ENCODE measurements at regions not wholly inside any gene's neighbourhood (a gene's known extent, or its start where the extent isn't known, plus 50 kb on each side); places are given as distances from the start of the nearest gene placed in this dataset.
A peak's percentile ranks its signal among the peaks of the same experiment; 100 is the strongest.

DNA sequence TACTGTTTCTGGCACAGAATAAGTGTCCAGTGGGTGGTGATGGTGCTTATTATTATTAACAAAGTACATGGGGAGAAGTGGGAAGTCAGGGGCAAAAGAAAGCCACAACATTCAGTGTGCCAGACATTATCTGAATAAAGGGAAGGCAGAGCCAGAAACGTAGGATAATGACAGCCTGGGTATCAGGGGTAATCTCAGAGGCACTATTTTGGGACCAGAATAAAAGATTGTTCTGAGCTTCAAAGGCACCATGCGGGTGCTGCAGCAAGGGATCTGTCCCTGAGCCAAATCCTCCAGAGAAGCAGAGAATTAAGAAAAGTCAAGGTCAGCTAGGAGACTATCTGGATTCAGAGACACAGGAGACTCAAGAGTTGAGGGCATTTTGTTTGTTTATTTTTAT lies 328.8 kb upstream of the GATB start:
- DNase-seq: no peak

DNA sequence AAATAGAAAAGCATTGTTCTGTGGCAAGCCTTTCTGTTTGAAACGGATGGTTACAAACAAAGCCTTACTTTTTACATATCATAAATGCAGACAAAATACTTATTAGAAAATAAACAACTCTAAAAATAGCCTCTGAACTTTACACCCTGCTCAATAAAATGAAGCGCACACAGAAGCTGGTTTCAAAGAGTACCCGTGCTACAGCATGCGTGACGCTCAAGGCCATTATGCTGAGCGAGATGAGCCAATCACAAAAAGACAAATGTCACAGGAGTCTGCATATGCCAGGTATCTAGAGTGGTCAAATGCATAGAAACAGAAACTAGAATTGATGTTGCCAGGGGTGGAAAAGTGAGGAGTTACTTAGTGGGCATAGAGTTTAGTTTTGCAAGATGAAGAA lies 326.5 kb upstream of the GATB start:
- no peak for DNase-seq

DNA sequence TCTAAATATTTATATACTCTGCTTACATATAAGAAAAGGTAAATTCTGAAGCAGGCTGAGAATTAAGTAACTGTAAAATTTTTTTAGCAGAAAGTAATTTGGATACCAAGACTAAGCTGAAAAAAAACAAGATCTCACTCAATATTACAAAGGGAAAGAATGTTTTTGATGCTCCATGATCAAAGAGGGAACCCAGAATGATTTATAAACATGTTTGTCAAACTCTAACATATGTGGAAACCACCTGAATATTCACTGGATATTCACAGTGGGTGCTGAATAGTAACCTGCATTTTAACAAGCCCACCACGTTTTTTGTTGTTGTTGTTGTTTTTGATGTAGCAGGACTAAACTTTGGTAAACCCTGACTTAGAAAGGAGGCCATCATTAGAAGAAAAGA lies 324.9 kb upstream of the GATB start:
- DNase-seq: no peak

DNA sequence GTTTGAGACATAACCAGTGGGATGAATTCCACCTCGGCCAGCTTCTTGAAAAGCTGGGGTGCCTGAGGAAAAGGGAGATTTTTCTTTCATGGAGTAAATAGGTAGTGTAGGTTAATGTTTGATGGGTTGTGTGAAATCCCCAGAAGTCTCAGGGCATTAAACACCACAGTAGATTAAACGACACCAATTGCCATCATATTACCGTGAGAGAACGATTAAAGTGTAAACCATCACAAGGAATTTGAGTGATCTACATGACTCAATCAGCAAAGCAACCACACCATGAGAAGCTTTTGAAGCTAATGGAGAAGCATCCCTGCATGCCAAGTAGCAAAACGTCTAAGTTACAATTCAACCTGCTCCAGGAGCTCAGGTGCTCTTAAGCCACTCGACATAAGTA lies 322.5 kb upstream of the GATB start:
- DNase-seq: no peak

DNA sequence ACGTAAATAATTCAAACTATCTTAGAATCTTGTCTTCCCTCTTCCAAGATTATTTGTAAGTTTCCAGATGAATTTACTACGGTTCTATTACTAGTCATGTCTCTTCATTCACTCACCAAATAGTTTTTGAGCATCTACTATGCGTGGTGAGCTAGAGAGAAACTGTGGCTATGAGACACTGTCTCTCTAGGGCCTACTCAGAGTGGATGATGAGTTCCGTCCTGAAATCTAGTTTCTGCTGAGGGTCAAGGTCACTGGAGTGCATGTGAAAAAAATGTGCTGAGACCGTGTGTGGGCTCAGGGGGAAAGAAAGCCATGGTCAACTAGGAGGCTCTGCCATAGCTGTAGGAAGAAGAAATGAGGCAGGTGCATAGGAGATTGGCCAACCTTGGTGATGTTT lies 320.2 kb upstream of the GATB start:
- DNase-seq: no peak

DNA sequence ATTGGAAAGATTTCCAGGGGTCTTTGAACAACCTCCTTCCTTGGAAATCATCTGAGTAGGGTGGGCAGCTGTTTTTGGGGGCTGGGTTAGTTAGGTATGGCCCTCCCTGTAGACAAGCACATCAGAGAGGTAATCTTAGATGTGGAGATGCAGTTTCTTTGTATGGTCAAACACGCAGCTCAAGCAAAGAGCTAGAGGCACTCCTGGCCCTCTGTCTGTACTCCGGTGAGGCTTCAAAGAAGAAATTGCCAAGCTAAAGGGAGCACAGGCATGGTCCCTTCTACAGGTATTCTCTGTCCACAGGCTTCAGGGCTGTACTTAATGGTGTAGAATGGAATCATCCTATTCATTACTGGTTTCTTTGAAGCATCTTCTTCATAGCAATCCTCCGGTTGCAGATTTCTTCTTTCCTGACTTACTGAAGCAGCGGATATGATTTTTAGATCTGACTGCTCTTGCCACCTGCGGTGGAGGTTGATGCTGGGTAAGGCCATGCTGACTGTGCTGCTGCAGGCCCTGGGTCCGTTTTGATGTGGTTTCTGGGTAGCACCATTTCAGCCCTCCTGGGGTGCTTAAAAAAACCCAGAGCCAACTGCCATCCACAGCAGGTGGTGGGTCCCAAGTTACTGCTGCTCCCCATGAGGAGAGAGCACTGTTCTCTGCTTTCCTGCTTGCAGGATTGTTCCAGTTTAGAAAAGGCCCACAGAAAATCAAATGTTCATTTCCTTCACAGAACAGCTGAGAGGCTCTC lies 318.9 kb upstream of the GATB start:
- DNase-seq: no peak

DNA sequence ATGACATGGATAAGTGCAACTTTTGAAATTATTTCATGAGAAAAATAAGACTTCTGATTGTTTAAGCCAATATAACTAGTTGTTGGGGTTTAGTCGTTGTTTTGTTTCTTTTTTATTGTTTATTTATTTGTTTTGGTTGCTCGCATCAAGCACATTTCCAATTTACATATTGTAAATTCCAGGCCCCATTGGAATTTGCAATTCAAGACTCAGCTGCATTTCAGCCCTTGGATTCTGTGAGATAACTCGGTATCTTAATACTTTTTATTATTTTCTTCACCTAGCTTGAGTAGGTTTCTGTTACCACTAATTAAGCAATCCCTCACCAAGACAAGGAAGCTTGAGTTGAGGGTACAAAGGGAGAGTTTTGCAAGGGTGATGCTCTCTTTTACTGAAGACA lies 318.3 kb upstream of the GATB start:
- DNase-seq: no peak

DNA sequence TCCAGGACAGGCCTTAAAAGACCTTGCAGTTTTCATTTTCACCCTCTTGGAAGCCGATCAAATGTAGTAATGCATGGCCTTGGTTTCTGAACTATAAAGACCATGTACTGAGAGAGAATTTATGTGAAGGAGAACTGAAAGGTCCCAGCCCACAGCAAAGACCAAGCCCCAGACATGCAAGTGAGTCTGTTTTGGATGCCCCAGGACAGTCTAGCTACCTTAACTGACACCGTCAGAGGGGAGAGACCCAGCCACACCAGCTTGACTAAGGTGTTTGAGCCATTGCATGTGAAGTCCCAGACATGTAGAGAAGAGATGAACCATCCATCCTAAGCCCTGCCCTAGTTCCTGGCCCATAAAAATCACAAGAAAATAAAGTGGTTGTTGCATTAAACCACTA lies 316.8 kb upstream of the GATB start:
- DNase-seq: no peak

DNA sequence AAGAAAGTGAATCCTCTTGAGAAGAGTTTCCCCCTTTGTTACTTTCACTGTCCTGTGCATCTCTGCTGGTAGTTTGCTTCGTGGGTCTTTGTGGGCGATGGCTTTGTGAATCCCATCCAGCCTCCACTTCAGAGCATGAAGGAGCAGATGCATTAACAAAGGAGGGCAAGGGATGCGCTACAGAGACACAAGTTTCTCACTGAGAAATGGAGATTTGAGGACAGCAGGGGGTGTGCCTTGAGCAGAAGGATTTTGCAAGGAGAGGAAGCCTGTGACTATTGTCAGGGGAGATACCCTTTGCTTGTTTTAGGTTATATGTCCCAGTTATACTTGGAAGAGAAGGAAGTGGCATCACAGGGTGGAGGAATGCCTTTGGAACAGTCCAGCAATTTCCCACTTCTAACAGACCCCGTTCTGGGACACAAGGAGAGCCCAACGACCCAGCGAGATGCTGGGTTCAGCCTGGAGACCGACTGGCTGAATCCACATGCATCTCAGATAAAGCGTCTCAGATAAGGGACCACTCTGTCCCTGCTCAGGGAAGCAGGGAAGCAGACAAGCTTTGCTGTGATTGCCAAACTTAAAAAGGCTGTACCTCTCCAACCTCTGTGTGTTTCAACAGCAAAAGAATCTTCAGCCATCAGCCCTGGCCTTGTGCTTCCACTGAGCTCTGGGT lies 314.6 kb upstream of the GATB start:
- DNase-seq: no peak

DNA sequence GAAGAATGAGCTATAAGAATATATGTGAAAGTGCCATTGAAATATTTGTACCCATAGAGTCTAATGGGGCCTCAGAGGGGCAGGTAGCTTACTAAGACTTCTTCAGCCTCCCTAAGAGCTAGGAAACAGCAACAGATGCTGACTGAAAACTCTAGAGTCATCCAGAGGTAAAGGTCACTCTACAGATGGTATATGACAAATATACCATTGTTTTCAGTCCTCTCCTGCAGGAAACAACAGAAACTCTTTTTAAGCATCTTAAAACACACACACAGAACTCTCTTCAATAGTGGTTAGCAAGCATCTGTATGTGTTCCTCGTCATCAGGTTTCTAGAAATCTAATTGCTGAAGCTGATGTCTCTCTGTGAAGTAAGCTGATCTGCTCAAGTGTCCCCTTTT lies 313.8 kb upstream of the GATB start:
- DNase-seq: no peak

DNA sequence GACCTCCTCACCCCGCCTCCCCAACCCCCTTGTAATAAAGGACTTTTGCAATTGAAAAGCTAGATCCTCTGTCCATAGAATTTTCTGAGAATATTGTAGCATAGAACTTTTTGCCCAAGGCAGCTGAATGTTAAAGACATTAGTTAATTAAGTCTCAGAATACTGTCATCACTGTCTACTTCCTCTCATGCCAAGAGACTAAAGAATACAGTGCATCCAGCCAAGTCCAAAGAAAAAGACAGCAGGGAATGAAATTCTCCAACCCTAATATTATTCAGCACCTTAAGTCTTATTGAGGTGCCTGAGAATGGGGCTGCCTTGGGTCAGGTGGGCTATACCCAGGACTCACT lies 313.3 kb upstream of the GATB start:
- no peak for DNase-seq

DNA sequence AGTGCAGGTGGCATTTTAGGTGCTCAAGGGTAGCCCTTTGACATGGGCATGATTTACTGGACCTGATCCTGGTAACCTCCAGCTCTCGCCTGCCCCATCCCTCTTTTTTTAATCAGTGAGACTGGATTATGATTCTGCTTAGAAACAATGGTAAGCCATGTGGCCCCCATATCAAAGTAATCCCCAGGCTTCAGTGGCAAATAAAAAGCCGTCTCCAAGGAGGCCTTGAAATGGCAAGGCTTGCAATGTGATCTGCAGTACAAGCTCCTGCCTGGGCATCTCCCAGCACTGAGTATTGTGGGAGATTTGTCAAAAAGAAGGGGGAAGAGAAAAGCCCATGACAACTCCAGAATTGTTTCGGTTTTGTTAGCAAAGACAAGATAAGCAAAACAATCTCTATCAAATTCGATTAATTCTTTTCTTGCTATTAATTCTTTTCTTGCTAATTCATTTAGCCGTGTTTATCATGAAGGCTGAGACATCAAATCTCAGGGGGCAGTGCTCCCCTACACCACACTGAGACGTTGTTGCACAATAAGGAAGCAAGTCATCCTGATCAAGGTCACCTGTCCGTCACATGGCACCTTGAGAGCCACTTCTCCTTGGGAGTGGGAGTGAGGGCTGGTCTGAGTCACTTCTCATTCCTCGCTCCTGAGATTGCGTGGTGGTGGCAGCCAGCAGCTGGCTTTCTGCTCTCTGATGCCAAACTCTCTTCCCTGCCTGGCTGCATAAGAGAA lies 312.7 kb upstream of the GATB start:
- no peak for DNase-seq

DNA sequence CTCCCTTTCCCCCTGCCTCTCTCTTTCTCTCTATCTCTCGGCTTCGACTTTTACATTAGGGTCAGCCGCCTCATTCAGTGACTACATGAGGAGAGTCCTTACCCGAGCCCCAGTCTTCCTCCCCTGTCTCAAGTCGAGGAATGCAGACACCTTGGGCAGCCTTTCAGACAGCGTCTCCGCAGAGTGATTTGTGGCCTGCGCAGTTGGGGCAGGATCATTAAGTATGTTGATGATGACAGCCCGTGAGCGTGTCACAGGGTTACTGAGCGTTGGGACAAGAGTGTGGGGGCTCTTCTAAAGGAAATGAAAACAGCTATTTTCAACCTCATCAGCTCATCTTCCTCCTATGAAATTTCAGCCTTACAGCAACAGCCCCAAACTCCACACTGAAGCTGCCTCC lies 312.1 kb upstream of the GATB start:
- DNase-seq: no peak

DNA sequence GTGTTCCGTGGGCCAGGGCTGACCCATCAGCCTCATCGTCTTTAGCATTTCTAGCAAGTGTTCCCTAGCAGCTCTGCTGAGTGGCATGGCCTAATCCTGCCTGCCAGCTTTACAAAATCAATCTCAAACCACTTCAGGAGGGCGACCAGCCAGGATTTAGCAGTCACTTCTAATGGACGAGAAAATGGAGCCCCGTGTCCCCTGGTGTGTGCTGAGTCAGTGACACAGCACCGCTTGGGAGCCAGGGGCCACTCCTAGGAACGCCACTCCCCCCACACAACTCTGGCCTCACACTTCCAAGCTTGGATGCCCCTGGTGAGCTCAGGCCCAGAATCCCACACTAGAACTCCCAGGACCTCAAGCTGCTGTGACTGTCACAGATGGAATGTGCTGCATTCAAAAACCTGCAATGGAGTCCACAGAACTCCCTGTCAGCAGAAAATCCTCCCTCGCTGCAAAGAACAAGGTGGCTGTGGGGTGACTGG lies 311.2 kb upstream of the GATB start:
- DNase-seq: peak; percentile 12

DNA sequence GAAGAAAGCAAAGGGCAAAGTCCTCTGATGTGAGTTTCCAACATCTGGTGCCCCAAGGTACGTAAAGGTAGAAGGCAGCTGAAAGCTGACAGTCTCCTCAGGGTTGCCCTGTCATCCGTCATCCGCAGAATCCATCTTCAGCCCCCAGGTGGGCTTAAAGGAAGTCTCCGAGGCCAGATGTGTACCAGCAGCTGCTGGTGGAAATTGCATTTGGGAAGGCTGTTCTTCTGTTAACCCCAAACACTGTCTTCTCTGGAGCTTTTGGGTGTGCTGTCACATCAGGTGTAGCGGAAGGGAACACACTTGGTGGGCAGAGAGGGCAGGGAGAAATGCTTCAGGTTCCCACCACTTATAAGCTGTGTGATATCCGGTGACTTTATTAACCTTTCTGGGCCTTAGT lies 310.0 kb upstream of the GATB start:
- DNase-seq: no peak

DNA sequence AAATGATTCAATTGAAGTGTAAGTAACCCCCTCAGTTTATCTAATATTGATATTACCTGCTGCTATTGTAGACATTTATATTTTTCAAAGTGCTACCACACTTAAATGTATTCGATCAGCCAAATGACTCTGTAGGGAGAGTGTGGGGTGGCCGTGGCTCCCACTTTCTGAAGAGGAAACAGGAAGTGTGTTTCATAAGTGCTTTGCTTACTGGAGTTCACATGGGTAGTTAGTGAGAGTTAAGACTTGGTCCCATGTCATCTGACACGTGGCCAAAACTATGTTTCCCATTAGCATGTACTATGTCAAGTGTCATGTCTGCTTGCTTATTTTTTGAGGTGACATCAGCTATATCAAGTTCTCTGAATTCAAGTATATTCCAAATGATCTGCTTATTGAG lies 308.1 kb upstream of the GATB start:
- DNase-seq: no peak

DNA sequence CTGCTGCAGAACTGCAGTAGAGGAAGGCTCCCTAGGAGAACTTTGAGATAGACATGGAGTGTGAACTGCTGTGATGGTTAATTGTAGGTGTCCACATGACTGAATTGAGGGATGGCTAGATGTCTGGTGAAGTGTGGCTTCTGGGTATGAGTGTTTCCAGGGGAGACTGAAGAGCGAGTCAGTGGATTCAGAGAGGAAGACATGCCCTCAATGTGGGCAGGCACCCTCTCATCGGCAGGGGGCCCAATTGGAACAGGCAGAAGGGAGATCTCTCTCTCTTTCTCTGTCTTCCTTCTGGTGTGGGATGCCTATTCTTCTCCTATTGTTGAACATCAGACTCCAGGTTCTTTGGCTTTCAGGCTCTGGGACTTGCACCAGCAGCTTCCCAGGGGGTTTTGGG lies 304.7 kb upstream of the GATB start:
- DNase-seq: no peak

DNA sequence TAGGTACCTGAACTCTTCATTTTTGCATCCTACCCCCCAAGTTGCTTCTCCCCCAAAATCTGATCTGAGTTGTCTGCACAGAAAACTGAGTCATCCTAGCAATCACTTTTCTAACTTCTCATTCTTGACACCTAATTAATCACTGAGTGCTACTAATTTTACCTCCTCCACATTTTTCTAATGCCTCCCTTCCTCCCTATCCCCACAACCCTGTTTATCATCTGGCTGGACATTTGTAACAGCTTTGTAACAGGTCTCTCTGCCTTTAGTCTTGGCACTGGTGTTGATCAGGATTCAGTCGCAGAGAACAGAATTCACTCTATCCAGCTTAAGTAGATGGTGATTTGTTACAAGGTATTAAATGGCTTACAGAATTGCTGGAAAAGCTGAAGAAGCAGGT lies 303.9 kb upstream of the GATB start:
- peak; percentile 10 for DNase-seq

DNA sequence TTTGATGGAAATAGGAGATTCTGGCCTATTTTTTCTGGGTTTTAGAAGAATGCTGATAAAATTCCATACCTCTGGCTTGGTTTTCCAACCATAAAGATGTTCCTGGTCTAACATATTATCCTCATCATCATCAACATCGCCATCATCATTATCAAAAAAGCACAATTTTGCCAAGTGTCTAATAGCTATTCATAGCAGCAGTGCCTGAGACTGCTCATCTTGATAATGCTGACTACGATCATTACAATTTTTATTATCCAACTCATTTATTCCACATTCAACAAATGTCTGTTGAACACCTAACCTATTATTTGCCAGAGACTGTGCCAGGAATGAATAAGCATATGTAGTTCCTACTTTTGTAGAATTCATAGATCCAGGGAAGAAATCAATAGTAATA lies 303.5 kb upstream of the GATB start:
- DNase-seq: no peak

DNA sequence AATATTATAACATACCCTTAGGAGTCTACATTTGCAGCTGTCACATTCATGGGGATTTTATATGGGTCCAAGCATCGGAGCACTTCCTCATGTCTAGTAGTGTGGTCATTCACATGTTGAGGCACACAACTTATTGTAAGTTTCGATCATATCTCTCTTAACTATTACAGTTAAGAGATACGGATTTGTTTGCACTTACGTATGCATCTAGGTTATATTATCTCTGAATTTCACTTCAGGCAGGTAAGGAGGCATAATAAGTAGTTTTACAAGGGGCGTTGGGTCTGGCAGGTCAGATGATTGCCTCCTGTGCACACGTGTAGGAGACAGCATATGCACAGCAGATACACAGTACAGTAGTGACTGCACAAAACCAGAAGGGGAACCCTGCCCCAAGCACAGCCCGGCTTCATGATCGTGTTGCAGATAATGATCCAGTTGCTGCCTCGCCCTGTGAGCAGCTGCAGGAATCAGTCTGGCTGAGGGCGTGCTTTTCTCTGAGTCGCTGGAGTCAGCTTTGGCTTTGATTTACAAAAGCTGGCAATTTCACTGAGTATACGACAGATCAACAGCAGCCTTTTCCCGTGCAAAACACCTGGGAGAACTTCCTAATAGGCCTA lies 302.9 kb upstream of the GATB start:
- no peak for DNase-seq

DNA sequence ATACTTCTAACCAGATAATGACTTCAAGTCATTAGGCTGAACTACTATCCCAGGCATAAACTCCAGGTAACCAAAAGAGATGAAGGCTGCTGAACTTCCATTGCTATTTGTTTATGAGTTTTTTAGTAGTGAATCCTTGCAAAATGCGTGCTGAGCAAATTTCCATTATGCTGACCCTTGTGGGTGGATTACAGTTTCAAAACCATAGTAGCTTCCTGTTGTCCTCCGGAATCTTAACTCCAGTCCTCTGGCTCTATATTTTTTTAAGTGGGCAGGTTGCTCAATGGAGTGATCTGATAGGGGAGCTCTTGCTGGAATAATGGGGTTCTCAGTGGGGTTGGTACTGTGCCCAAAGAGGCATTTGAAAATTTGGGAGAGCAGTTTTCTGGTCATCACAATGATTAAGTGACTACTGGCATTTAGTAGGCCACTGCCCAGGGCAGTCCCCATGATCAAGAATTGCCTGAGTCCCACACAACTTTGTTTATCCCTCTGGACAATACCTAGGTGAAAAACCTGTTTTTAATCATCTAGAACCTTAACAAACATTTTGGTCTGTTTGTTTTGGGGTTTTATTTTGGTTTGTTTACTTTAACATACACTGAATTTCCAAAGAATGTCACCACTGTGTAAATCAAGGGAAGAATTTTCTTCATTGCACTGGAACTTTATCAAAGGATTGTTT lies 302.3 kb upstream of the GATB start:
- DNase-seq: no peak

DNA sequence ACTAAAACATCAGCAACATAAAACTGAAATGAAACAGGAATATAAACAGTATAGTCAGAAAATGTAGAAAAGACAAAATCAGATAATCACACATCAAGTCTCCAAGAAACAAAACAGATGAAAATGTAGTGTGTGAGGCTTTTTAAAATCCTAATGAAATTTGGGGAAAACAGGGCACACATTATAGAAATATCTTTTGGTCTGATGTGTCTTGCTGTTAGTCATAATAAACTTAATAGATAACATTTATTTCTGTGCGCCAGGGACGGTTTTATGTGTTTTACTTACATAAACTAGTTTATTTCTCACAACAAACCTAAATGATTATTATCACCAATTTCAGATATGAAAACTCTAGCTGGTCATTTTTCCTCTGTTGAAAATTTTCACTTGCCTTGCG lies 293.9 kb upstream of the GATB start:
- DNase-seq: no peak

DNA sequence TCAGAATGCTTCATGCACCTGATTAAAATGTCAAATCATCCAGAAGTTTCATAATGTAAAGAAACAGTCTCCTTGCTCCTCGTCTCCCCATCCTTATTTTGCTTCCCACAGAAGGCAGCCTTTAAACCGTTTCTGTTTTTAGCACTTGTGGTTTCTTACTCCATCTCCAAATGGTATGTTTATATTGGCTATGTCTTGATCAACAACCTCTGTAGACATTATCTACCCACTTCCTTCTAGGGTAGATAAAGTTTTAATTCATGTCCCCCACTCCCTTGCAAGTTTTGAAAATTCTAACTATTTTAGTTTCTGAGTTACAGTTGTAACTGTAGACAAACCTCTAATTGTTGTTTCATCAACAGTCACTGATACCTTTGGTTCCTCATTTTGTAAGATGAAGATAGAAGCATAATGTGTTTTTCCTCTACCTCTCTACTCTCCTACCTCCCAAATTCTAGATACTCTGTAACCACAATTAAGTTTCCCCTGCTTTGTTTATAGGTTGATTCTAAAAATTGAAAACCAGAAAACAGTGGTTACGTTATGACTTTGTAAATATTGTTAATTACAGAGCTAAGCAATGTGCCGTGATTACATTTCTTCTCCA lies 291.7 kb upstream of the GATB start:
- DNase-seq: no peak
